MM.1S (cell line): ENCODE measurements at regions not wholly inside any gene's neighbourhood (a gene's known extent, or its start where the extent isn't known, plus 50 kb on each side); places are given as distances from the start of the nearest gene placed in this dataset.

Experiments used
- DNase-seq: peaks from one replicate; pipeline ENCODE4 v3.0.0-alpha.2; 2015
- H2AFZ ChIP-seq: fragments of 300-600 bp; sonication (generic); 2 replicates; pipeline ENCODE4 v1.6.0; 2016; ENCODE audit warnings: antibody characterized with exemption, low read length
- H3F3A ChIP-seq: fragments of 300-600 bp; sonication (generic); 2 replicates; pipeline ENCODE4 v1.6.1; 2016; ENCODE audit warnings: mild to moderate bottlenecking, antibody characterized with exemption, low read length, moderate library complexity, mixed read lengths; ENCODE audit not compliant: insufficient read depth
- H3K27ac ChIP-seq: fragments of 300-600 bp; sonication (generic); 2 replicates; pipeline ENCODE4 v1.5.1; 2016; ENCODE audit warnings: mild to moderate bottlenecking, low read length
- H3K27me3 ChIP-seq: fragments of 300-600 bp; sonication (generic); replicated peaks from 2 replicates; pipeline ENCODE4 v1.6.0; 2016; ENCODE audit warnings: low read length; ENCODE audit not compliant: insufficient read depth
- H3K36me3 ChIP-seq: fragments of 300-600 bp; sonication (generic); replicated peaks from 2 replicates; pipeline ENCODE4 v1.6.1; 2016; ENCODE audit warnings: mild to moderate bottlenecking, low read length, mixed read lengths; ENCODE audit not compliant: insufficient read depth
- H3K4me1 ChIP-seq: fragments of 300-600 bp; sonication (generic); 2 replicates; pipeline ENCODE4 v1.6.1; 2016; ENCODE audit warnings: low read length, mixed read lengths
- H3K4me2 ChIP-seq: fragments of 300-600 bp; sonication (generic); 2 replicates; pipeline ENCODE4 v1.6.0; 2016; ENCODE audit warnings: low read depth, low read length
- H3K4me3 ChIP-seq: fragments of 300-600 bp; sonication (generic); 2 replicates; pipeline ENCODE4 v1.5.1; 2016; ENCODE audit warnings: low read length, mixed read lengths
- H3K79me2 ChIP-seq: fragments of 300-600 bp; sonication (generic); 2 replicates; pipeline ENCODE4 v1.6.1; 2016; ENCODE audit warnings: mixed run types, low read length, mixed read lengths
- H3K9ac ChIP-seq: fragments of 300-600 bp; sonication (generic); 2 replicates; pipeline ENCODE4 v1.6.1; 2016; ENCODE audit warnings: low read length, mixed read lengths
- H3K9me2 ChIP-seq: fragments of 300-600 bp; sonication (generic); replicated peaks from 2 replicates; pipeline ENCODE4 v1.6.1; 2016; ENCODE audit warnings: mild to moderate bottlenecking, low read length, mixed read lengths; ENCODE audit not compliant: insufficient read depth
- H3K9me3 ChIP-seq: fragments of 300-600 bp; sonication (generic); replicated peaks from 2 replicates; pipeline ENCODE4 v1.6.1; 2016; ENCODE audit warnings: mild to moderate bottlenecking, low read length, mixed read lengths; ENCODE audit not compliant: insufficient read depth
- H4K20me1 ChIP-seq: fragments of 300-600 bp; sonication (generic); 2 replicates; pipeline ENCODE4 v1.6.1; 2016; ENCODE audit warnings: mild to moderate bottlenecking, low read length, moderate library complexity, mixed read lengths; ENCODE audit not compliant: insufficient read depth
- EZH2 ChIP-seq: fragments of 300-600 bp; sonication (generic); optimal IDR thresholded peaks from 2 replicates; pipeline ENCODE3; 2017; ENCODE audit warnings: low read depth, mild to moderate bottlenecking, antibody characterized with exemption, low read length, mixed read lengths
- EZH2phosphoT487 ChIP-seq: fragments of 300-600 bp; sonication (generic); IDR thresholded peaks from 2 replicates; pipeline ENCODE4 v1.6.1; 2018; ENCODE audit warnings: antibody characterized with exemption, low read length
- TF ChIP-seq, protein P1 (sequence below): fragments of 300-600 bp; sonication (generic); IDR thresholded peaks from 2 replicates; pipeline ENCODE4 v1.5.1; 2016; ENCODE audit warnings: antibody characterized with exemption, low read length, mixed read lengths

DNA sequence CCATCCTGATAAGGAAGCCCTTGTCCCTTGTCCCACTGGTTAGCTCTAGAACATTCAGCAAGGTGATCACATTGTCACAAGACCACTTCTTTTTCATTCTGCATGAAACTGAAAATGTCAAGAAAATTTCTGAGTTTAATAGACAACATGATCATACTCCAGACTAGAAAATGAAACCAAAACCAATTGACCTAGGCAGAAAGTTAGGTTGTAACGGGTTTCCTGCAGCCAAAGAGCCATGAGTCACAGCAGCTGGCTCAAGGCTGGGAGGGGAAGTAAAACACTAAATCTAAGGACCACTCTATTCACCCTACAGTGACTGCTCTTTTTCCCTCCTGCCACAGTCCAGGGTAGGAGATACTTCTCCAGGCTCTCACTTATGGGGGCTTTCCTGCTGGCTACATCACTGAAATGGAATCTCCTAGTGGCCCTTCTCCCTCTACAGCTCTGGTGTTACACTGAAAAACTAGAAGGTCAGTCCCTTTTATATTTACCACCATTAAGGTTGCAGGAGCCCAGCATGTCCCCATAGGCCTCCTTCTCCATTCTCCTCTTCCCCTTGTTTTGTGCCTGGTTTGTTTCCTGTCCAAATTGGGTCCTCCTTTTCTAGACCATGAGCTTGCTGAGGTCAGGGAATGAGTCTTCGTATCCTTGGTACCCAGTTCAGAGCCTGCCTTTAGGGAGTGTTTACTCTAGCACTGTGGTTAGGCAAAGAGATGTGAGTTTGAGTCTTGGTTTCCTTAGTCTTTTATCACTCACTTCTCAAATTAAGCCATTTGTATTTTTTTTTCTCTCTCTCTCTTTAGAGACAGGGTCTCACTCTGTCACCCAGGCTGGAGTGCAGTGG, 236.5 kb upstream of the JUN start:
- H3K4me3 ChIP-seq: peak overlapping the region; percentile 46; the same call in 1 of the 2 replicates
- H3K4me1 ChIP-seq: peaks cover 41% of the 10 kb centered on the region
- no peaks in the 10 kb centered on the region for H4K20me1 ChIP-seq
- H3F3A ChIP-seq: peaks cover 25% of the 10 kb centered on the region
- no peak for TF ChIP-seq EZH2phosphoT487
- TF ChIP-seq, protein P1, sequence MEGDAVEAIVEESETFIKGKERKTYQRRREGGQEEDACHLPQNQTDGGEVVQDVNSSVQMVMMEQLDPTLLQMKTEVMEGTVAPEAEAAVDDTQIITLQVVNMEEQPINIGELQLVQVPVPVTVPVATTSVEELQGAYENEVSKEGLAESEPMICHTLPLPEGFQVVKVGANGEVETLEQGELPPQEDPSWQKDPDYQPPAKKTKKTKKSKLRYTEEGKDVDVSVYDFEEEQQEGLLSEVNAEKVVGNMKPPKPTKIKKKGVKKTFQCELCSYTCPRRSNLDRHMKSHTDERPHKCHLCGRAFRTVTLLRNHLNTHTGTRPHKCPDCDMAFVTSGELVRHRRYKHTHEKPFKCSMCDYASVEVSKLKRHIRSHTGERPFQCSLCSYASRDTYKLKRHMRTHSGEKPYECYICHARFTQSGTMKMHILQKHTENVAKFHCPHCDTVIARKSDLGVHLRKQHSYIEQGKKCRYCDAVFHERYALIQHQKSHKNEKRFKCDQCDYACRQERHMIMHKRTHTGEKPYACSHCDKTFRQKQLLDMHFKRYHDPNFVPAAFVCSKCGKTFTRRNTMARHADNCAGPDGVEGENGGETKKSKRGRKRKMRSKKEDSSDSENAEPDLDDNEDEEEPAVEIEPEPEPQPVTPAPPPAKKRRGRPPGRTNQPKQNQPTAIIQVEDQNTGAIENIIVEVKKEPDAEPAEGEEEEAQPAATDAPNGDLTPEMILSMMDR: no peak
- TF ChIP-seq EZH2: no peak
- no peaks in the 10 kb centered on the region for H3K9me3 ChIP-seq
- H3K9me2 ChIP-seq: no peaks in the 10 kb centered on the region
- no peaks in the 10 kb centered on the region for H3K36me3 ChIP-seq
- peak overlapping the region; percentile 82 for H3K4me2 ChIP-seq
- H3K9ac ChIP-seq: peak overlapping the region; percentile 29; the same call in 1 of the 2 replicates
- peak overlapping the region; percentile 79 for H3K27ac ChIP-seq
- H3K27me3 ChIP-seq: no peaks in the 10 kb centered on the region
- H3K79me2 ChIP-seq: no peaks in the 10 kb centered on the region
- peak; percentile 94 for DNase-seq
- peak overlapping the region; percentile 70 for H2AFZ ChIP-seq

DNA sequence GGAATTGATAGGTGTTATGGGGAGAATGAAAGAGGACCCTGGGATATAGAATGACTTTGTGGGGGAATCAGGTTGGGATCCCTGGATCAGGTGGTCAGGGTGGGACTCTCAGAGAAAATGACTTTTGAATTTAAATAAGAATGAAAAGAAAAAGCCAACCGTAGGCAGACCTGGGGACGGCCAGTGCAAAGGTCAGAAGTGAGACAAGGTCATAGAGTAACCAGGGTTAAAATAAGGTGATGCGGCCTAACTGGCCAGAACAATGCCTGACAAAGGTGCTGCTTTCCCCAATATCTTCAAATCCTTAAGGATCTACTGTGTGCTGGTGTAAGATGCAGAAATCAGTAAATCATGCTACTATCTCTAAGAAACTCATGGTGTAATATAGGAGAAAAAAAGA, 238.4 kb upstream of the JUN start:
- Histone ChIP-seq H3K27ac (no peak overlapping the region), H4K20me1 (no peaks in the 10 kb centered on the region), H3K79me2 (no peaks in the 10 kb centered on the region), H3K9ac (no peak overlapping the region), H3K27me3 (no peaks in the 10 kb centered on the region), H3K36me3 (no peaks in the 10 kb centered on the region), H3K4me1 (peaks cover 26% of the 10 kb centered on the region), H2AFZ (no peak overlapping the region), H3K4me3 (no peak overlapping the region), H3K9me2 (no peaks in the 10 kb centered on the region), H3F3A (peaks cover 12% of the 10 kb centered on the region), H3K9me3 (no peaks in the 10 kb centered on the region), H3K4me2 (no peak overlapping the region)
- no peak for DNase-seq
- no peak for TF ChIP-seq EZH2
- TF ChIP-seq EZH2phosphoT487: no peak
- TF ChIP-seq, protein P1: no peak

DNA sequence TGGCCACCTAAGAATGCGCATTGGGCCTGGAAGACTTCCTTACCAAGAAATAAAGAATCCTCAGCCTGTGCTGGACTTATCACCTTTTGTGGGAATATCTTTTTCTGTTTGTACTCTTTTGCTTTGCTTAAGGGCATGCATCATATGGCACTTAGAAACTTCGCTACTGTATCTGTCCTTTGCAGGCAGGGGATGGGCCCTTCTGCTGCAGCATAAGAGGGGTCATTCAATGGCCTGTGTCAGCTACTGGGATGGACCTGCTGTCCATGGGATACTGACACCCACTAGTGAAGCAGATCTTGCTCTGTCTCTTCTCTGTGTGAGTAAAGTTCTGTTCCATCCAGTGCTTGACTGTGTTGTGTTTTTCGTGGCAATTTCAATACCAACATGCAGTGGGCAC, 239.0 kb upstream of the JUN start:
- Histone ChIP-seq H2AFZ (no peak overlapping the region), H3K9ac (no peak overlapping the region), H3K36me3 (no peaks in the 10 kb centered on the region), H3K27me3 (no peaks in the 10 kb centered on the region), H3F3A (peaks cover 12% of the 10 kb centered on the region), H4K20me1 (no peaks in the 10 kb centered on the region), H3K4me1 (peaks cover 23% of the 10 kb centered on the region), H3K27ac (no peak overlapping the region), H3K9me3 (no peaks in the 10 kb centered on the region), H3K79me2 (no peaks in the 10 kb centered on the region), H3K4me3 (no peak overlapping the region), H3K4me2 (no peak overlapping the region), H3K9me2 (no peaks in the 10 kb centered on the region)
- DNase-seq: no peak
- no peak for TF ChIP-seq EZH2
- no peak for TF ChIP-seq EZH2phosphoT487
- TF ChIP-seq, protein P1: no peak
